Stimulated activated CD4-positive, alpha-beta T cell treated with anti-CD3 and anti-CD28 coated beads, TNF-alpha, amount 100 ng/mL, for 48 hours (primary cell): ENCODE measurements at regions not wholly inside any gene's neighbourhood (a gene's known extent, or its start where the extent isn't known, plus 50 kb on each side); places are given as distances from the start of the nearest gene placed in this dataset.

Source experiments
- DNase-seq, 3 donors: peaks; one replicate each; pipeline ENCODE4 v3.0.0-alpha.2; 2020; ENCODE audit warnings: low read depth in 3 of 3

- DNase-seq = no peak
Measured at GRCh38 chr6:165082636-165083035, 226.8 kb downstream of the C6orf118 start.

DNA sequence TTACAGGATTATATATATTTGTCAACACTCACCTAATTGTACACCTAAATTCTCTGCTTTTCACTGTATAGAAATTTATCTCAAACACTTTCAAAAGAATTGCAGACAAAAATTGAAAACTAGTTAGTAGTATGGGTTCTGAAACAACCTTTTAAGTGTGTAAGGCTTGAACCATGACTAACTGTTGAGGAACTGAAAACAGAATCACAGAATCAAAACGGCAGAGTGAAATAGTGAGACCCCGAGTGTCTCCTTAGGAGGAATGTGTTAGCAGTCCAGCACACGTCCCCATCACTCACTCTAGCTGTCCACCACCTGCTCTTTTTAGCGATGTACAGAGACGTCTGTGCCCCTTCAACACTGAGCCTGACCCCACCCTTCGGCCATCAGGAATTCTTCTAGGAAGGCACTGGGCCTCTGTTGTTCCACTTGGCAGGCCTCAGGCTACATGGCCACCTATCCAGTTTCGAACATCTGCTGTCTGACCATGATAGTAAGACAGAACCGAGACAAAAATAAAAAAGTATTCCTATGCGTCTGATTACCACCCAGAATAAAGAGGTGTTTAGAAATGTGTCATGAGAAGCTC is 227.4 kb downstream of the C6orf118 start:
- no peak for DNase-seq

- no peak for DNase-seq
Measured at GRCh38 chr6:165077876-165078275, 231.5 kb downstream of the C6orf118 start.

DNA sequence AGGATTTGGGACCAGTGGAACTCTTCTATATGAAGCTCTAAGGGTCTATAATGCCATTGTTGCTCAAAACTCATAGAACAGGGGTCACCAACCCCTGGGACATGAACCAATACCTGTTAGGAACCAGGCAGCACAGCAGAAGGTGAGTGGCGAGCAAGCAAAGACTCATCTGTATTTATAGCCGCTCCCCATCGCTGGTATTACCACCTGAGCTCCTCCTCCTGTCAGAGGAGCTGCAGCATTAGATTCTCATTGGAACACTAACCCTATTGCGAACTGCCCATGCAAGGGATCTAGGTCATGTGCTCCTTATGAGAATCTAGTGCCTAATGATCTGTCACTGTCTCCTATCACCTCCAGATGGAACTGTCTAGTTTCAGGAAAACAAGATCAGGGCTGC is 237.5 kb downstream of the C6orf118 start:
- DNase-seq = no peak

DNA sequence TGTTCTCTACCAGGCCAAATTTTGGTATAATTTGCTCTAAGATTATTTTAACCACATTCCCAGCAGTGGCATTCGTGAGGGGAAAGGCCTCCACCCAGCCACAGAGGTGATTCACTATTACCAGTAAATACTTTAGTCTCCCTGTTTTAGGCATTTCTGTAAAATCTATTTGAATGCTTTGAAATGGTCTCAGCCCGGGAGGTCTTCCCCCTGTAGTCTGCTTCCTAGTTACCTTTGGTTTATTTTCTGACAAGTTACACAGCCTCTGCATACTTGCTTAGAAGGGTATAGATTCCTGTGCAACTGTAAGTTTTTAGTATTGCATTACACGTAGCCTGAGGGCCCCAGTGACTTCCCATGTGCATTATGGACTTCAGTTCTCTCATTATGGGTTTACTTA is 248.7 kb downstream of the C6orf118 start:
- DNase-seq = no peak

DNA sequence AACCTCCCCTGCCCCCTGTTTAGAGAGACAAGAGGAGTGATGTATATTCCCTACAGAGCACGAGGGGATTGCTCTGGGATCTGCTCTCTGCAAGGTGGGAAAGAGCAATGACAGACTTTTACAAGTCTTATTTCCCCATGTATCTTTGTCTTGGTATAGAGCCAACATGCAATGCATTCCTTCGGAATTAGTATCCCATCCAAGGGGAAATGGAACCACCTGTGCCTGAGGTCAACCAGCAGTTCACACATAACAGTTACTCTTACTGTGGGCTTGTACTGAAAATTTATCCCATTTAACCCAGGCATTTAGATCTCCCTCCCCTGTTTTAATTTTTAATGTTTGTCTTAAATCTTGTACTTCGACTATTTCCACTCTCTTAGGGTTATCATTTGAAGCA is 250.4 kb downstream of the C6orf118 start:
- DNase-seq = no peak

GRCh38 chr6:165056292-165056691 is 253.1 kb downstream of the C6orf118 start:
- no peak for DNase-seq

DNA sequence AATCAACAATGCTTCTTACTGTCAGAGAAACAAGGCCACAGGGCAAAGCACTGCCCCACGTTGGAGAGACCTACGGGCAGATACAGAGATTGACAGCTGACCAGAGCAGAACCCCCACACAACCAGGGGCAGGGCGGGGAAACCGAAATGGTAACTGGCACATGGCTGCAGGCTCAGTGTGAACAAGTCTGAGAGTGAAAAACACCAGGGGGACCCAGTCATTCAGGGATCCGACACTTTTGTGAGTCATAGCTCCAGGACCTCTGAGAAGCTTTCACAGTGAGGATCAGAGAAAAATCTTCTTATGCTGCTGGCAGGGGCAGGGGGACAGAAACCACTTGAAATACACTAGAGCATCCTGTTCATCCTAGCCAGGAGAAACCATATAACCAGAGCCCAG is 254.2 kb downstream of the C6orf118 start:
- no peak for DNase-seq

- no peak for DNase-seq
Measured at GRCh38 chr6:165052561-165053480, 256.6 kb downstream of the C6orf118 start.

DNA sequence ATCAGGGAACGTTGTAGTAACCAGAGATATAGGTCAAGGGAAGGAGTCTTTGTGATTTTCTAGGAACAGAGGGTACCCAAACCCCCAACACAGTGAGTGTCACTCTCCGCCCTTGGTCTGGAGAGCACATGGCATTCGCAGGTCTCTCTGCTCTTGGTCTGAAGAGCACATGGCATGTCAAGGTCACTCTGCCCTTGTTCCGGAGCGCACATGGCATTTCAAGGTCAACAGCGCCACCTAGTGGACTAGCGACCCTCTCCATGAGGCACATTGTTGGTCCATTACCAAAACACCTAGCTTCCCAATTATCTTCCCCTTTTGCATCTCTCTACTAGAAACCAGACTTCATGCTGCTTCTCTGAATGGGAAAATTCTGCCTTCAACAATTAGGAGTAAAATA is 260.0 kb downstream of the C6orf118 start:
- peak; percentile 8 to 11 (median 9) for DNase-seq

GRCh38 chr6:165047952-165048351 is 261.5 kb downstream of the C6orf118 start:
- no peak for DNase-seq

DNA sequence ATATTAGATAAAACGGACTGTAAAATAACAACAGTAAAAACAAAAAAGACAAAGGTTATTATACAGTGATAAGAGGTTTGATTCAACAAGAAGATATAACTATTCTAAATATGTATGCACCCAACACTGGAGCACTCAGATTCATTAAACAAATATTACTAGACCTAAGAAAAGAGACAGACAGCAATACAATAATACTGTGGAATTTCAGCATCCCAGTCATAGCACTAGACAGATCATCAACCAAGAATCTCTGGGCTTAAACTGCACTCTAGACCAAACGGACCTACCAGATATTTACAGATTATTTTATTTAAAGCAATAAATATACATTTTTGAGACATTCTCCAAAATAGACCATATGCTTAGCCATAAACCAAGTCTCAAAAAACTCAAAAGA is 263.8 kb downstream of the C6orf118 start:
- DNase-seq = no peak

DNA sequence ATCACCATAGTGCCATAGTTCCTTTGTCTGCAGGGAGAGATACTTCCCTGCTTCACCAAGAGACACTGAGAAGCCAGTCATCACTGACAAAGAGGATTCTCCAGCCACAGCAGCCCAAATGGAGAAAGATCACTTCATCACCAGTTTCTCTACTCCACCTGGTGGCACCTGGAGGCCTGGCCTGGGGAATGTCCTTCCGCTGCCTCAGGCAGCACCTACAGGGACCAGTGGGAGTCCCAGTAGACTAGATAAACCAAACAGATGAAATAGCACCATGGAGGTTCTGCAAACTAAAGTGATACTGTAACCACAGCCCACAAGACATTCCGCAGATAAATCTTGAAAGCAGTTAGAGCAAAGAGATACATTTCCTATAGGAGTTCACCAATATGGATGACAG is 266.5 kb downstream of the C6orf118 start:
- no peak for DNase-seq

DNA sequence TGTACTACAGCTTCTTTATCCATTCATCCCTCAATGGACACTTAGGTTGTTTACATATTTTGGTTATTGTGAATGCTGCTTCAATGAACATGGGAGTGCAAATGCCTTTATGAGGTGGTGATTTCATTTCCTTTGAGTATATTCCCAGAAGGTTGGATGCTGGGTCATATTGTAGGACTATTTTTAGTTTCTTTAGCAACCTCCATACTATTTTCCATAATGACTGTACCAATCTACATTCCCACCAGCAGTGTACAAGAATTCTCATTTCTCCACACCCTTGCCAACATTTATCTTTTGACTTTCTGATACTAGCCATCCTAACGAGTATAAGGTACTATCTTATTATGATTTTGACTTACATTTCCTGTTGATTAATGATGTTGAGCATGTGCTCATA is 269.0 kb downstream of the C6orf118 start:
- no peak for DNase-seq

DNA sequence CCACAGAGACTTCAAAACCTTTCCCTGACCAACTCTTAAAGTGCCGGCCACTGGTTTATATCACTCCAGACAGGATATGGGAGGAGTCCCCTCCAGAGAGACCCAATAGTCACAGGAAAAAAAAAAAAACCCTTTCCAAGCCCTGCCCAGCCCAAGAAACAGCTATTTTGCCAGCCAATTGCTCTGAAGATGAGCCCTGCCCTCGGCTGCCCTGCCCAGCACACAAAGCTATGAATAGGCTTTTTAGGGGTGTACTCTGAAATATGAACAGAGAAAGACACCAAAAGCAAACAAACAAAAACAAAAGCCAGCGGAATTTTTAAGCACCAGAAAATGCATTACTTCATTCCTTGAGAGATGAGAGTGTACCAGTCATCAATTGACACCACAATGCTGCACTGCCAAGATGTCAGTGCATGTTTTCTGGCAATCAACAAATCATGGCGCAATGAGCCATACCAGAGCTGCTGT is 275.1 kb downstream of the C6orf118 start:
- DNase-seq = no peak

DNA sequence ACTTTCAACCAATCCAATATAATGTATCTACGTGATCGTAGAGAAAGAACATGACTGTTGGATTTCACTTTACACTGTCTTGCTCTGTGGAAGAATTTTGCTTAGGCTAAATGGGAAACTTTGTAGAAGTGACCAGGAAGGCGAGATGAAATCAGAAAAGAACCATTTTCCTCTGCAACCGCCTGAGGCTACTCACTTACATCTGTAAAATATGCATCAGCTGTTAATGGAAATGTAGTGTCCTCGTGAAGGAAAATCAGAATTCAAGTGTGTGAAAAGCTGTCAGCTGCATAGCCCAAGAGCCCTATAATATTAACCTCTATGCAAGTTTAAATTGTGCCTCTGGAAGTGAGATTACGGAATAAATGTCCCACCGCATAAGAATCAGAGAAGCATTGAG is 277.9 kb downstream of the C6orf118 start:
- DNase-seq = no peak

GRCh38 chr6:165025040-165025439 is 284.4 kb downstream of the C6orf118 start:
- no peak for DNase-seq

DNA sequence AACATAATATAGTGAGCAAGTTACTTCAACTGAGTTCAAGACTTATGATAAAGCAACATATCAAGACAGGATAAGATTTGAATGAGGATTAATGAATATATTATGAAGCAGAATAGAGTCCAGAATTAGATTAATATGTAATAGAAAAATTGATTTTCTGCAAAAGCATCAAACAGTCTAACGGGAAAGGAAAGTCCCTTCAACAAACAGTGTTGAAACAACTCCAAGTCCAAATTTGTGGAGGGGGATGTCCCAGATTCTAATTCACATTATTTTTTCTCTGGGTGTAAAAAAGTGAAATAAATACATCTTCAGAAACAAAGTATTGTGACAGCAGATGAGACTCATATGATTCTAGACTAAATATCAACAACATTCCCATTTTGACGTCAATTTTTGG is 289.7 kb downstream of the C6orf118 start:
- no peak for DNase-seq

DNA sequence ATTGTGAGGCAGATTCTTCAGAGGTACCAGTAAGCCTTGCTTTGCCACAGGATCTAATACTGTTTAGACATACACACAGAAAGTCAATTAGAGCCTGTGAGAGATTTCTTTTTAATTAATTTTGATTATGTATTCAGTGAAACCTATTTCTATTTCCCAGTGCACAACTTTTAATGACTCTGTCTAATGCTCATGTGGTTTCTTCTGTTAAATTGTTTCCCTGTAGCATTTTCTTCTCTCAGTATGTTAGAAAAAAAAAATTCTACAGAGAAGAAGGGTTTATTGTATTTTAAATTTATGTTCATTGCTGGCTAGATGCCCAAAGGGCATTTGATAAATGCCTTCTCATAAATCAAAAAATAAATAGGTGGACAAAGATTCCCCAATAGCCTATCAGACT is 293.7 kb downstream of the C6orf118 start:
- no peak for DNase-seq

DNA sequence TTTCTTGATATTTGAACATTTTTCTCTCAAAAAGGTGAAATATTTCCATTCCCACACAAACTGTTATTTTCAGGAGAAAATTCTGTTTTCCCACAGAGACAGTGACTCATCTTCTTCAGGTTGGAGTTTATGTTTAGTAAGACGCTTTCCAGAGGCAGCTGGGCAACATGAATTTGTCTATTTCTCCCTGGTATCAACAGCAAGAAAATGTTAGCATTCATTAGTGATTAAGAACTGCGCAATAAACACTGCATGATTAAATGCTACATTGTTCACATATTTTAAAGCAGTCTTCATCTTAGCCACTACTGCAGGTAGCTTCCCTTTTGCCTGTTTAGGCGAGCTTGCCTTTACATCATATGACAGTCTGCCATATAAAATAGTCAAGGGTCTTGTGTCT is 295.7 kb downstream of the C6orf118 start:
- DNase-seq = no peak

- no peak for DNase-seq
Measured at GRCh38 chr6:165012183-165012582, 297.2 kb downstream of the C6orf118 start.

- DNase-seq = no peak
Measured at GRCh38 chr6:165010556-165011535, 298.6 kb downstream of the C6orf118 start.
